Mammary epithelial cell (primary cell): ENCODE measurements at regions not wholly inside any gene's neighbourhood (a gene's known extent, or its start where the extent isn't known, plus 50 kb on each side); places are given as distances from the start of the nearest gene placed in this dataset.

Source experiments
- EZH2 ChIP-seq: IDR thresholded peaks from 2 replicates; pipeline ENCODE4 v1.6.1; 2012; ENCODE audit warnings: low read length, inconsistent platforms, borderline replicate concordance
- TF ChIP-seq, protein P1 (sequence below), 2 donors: IDR thresholded peaks in 1 of 2; conservative IDR thresholded peaks in 1 of 2; 2 replicates each; pipeline ENCODE4 v1.5.1; 2011 to 2012; ENCODE audit warnings: inconsistent platforms in 2 of 2, low read length in 2 of 2, mild to moderate bottlenecking in 2 of 2, control low read depth in 1 of 2, low read depth in 1 of 2; ENCODE audit not compliant: insufficient read depth in 1 of 2; ENCODE audit errors: extremely low read depth in 1 of 2

GRCh38 chr14:55840821-55841220, 260.8 kb downstream of the KTN1 start:
- TF ChIP-seq, protein P1, sequence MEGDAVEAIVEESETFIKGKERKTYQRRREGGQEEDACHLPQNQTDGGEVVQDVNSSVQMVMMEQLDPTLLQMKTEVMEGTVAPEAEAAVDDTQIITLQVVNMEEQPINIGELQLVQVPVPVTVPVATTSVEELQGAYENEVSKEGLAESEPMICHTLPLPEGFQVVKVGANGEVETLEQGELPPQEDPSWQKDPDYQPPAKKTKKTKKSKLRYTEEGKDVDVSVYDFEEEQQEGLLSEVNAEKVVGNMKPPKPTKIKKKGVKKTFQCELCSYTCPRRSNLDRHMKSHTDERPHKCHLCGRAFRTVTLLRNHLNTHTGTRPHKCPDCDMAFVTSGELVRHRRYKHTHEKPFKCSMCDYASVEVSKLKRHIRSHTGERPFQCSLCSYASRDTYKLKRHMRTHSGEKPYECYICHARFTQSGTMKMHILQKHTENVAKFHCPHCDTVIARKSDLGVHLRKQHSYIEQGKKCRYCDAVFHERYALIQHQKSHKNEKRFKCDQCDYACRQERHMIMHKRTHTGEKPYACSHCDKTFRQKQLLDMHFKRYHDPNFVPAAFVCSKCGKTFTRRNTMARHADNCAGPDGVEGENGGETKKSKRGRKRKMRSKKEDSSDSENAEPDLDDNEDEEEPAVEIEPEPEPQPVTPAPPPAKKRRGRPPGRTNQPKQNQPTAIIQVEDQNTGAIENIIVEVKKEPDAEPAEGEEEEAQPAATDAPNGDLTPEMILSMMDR (conservative IDR thresholded peaks at IDR 0.05 in 1 of 2, IDR thresholded peaks at IDR 0.05 in 1 of 2; ENCODE audit: extremely low read depth in 1 of 2, insufficient read depth in 1 of 2, low read depth in 1 of 2, low read length in 2 of 2): no peak
- no peak for TF ChIP-seq EZH2
